ENCODE measurements at regions not wholly inside any gene's neighbourhood (a gene's known extent, or its start where the extent isn't known, plus 50 kb on each side); places are given as distances from the start of the nearest gene placed in this dataset.
A peak's percentile ranks its signal among the peaks of the same experiment; 100 is the strongest.

GRCh38 chr4:180120068-180120467 is 2123.1 kb upstream of the TENM3 start:
- no peak for TF ChIP-seq CTCF (IDR thresholded peaks at IDR 0.05; ENCODE audit: low read depth, low read length)
- DNase-seq (ENCODE audit: extremely low read depth, low read depth) = no peak

- DNase-seq (ENCODE audit: extremely low read depth, low read depth) = no peak
- no peak for TF ChIP-seq CTCF (IDR thresholded peaks at IDR 0.05; ENCODE audit: low read depth, low read length)
These were observed 2108.9 kb upstream of the TENM3 start for GRCh38 chr4:180134091-180134866.

GRCh38 chr4:180141734-180142133 is 2101.5 kb upstream of the TENM3 start:
- no peak for TF ChIP-seq CTCF (IDR thresholded peaks at IDR 0.05; ENCODE audit: low read depth, low read length)
- DNase-seq (ENCODE audit: extremely low read depth, low read depth) = no peak

GRCh38 chr4:180148737-180149136 is 2094.5 kb upstream of the TENM3 start:
- DNase-seq (ENCODE audit: extremely low read depth, low read depth) = no peak
- TF ChIP-seq CTCF (IDR thresholded peaks at IDR 0.05; ENCODE audit: low read depth, low read length) = no peak

- no peak for DNase-seq (ENCODE audit: extremely low read depth, low read depth)
- peak; percentile 19 for TF ChIP-seq CTCF (IDR thresholded peaks at IDR 0.05; ENCODE audit: low read depth, low read length)
These were observed 2092.4 kb upstream of the TENM3 start for GRCh38 chr4:180150818-180151217.

- no peak for TF ChIP-seq CTCF (IDR thresholded peaks at IDR 0.05; ENCODE audit: low read depth, low read length)
- DNase-seq (ENCODE audit: extremely low read depth, low read depth) = no peak
These were observed 2090.4 kb upstream of the TENM3 start for GRCh38 chr4:180152831-180153230.

- no peak for DNase-seq (ENCODE audit: extremely low read depth, low read depth)
- no peak for TF ChIP-seq CTCF (IDR thresholded peaks at IDR 0.05; ENCODE audit: low read depth, low read length)
These were observed 2089.6 kb upstream of the TENM3 start for GRCh38 chr4:180153587-180153986.
